Testis (tissue), 2 donors: ENCODE measurements at regions not wholly inside any gene's neighbourhood (a gene's known extent, or its start where the extent isn't known, plus 50 kb on each side); places are given as distances from the start of the nearest gene placed in this dataset.

ENCODE experiments used
- CTCF ChIP-seq, 3 experiments: fragments of 450-650 bp in 2 of 3; fragments of 200-600 bp in 1 of 3; sonication (generic) in 1 of 3; IDR thresholded peaks; one replicate each; pipeline ENCODE4 v1.5.1; 2016 to 2019; ENCODE audit warnings: antibody characterized with exemption in 3 of 3, mild to moderate bottlenecking in 2 of 3, moderate library complexity in 1 of 3
- POLR2A ChIP-seq: fragments of 450-650 bp; IDR thresholded peaks from one replicate; pipeline ENCODE4 v1.6.1; 2017; ENCODE audit warnings: antibody characterized with exemption, mild to moderate bottlenecking, moderate library complexity

GRCh38 chr6:15881150-15881549, 218.3 kb upstream of the DTNBP1 start:
- no peak for TF ChIP-seq POLR2A
- TF ChIP-seq CTCF (IDR thresholded peaks at IDR 0.05): no peak
